WTC11 (cell line): ENCODE measurements at regions not wholly inside any gene's neighbourhood (a gene's known extent, or its start where the extent isn't known, plus 50 kb on each side); places are given as distances from the start of the nearest gene placed in this dataset.

Experiments
- ATAC-seq: fragments of 200-7000 bp; cut with Tn5 transposase; 2 replicates; pipeline ENCODE4 v1.10.0; 2021; ENCODE audit warnings: mild to moderate bottlenecking, moderate library complexity
- CTCF ChIA-PET: fragments of 300-600 bp; sonication (Branson Sonifier 250); formaldehyde crosslinking; loops from one replicate; lab custom pipeline; 2021; ENCODE audit warnings: antibody characterized with exemption; lab: Charles Lee
- POLR2A ChIA-PET: fragments of 350-600 bp; sonication (Branson Sonifier 250); formaldehyde crosslinking; loops from one replicate; lab custom pipeline; 2021; ENCODE audit warnings: antibody characterized with exemption; lab: Charles Lee
- DNase-seq: peaks from one replicate; pipeline ENCODE4 v3.0.0; 2021; ENCODE audit warnings: low spot score
- H3K27ac Mint-ChIP-seq: 2 replicates; pipeline ENCODE4 v1.8.0; 2021; ENCODE audit warnings: mixed read lengths
- H3K27me3 Mint-ChIP-seq: 2 replicates; pipeline ENCODE4 v1.8.0; 2021; ENCODE audit warnings: low read depth, mild to moderate bottlenecking, moderate library complexity, mixed read lengths
- H3K36me3 Mint-ChIP-seq: 2 replicates; pipeline ENCODE4 v1.8.0; 2021; ENCODE audit warnings: mixed read lengths
- H3K4me1 Mint-ChIP-seq: 2 replicates; pipeline ENCODE4 v1.8.0; 2022; ENCODE audit warnings: mixed read lengths
- H3K4me3 Mint-ChIP-seq: 2 replicates; pipeline ENCODE4 v1.8.0; 2021; ENCODE audit warnings: mild to moderate bottlenecking, moderate library complexity, mixed read lengths
- H3K9me3 Mint-ChIP-seq: 2 replicates; pipeline ENCODE4 v1.8.0; 2021; ENCODE audit warnings: mixed read lengths
- AFF4 ChIP-seq: sonication (generic); formaldehyde crosslinking; IDR thresholded peaks from 2 replicates; pipeline ENCODE4 v1.8.1; 2023; ENCODE audit warnings: mild to moderate bottlenecking, missing genetic modification reagents, borderline replicate concordance
- AR ChIP-seq: fragments of 250-450 bp; sonication (Bioruptor Pico); IDR thresholded peaks from 2 replicates; pipeline ENCODE4 v1.9.0; 2021; ENCODE audit warnings: mild to moderate bottlenecking
- ATF1 ChIP-seq: sonication (generic); formaldehyde crosslinking; IDR thresholded peaks from 2 replicates; pipeline ENCODE4 v1.8.1; 2023; ENCODE audit warnings: mild to moderate bottlenecking, moderate library complexity, missing genetic modification reagents
- ATF6 ChIP-seq: sonication (generic); formaldehyde crosslinking; IDR thresholded peaks from 2 replicates; pipeline ENCODE4 v1.8.1; 2023; ENCODE audit warnings: mild to moderate bottlenecking, missing genetic modification reagents
- CBFB ChIP-seq: sonication (generic); formaldehyde crosslinking; IDR thresholded peaks from 2 replicates; pipeline ENCODE4 v1.8.1; 2022; ENCODE audit warnings: mild to moderate bottlenecking, low read depth, missing genetic modification reagents
- CTCF ChIP-seq: fragments of 200-600 bp; IDR thresholded peaks from 2 replicates; pipeline ENCODE4 v1.8.0; 2022; ENCODE audit warnings: antibody characterized with exemption
- E2F5 ChIP-seq: sonication (generic); formaldehyde crosslinking; IDR thresholded peaks from 2 replicates; pipeline ENCODE4 v1.8.1; 2022; ENCODE audit warnings: mild to moderate bottlenecking, moderate library complexity, missing genetic modification reagents
- FOXJ3 ChIP-seq: sonication (generic); formaldehyde crosslinking; IDR thresholded peaks from 2 replicates; pipeline ENCODE4 v1.9.0; 2021; ENCODE audit warnings: missing genetic modification reagents, mild to moderate bottlenecking, borderline replicate concordance
- FOXP4 ChIP-seq: sonication (generic); formaldehyde crosslinking; IDR thresholded peaks from 2 replicates; pipeline ENCODE4 v1.8.0; 2022; ENCODE audit warnings: mild to moderate bottlenecking, missing genetic modification reagents
- IRF2 ChIP-seq: sonication (generic); formaldehyde crosslinking; IDR thresholded peaks from 2 replicates; pipeline ENCODE4 v1.8.0; 2022; ENCODE audit warnings: low read depth, missing genetic modification reagents, borderline replicate concordance
- NFATC4 ChIP-seq: fragments of 250-450 bp; sonication (Bioruptor Pico); IDR thresholded peaks from 2 replicates; pipeline ENCODE4 v1.9.0; 2021; ENCODE audit warnings: mild to moderate bottlenecking
- NFE2L1 ChIP-seq: sonication (generic); formaldehyde crosslinking; IDR thresholded peaks from 2 replicates; pipeline ENCODE4 v1.8.1; 2023; ENCODE audit warnings: missing genetic modification reagents
- NFYB ChIP-seq: sonication (generic); formaldehyde crosslinking; conservative IDR thresholded peaks from 2 replicates; pipeline ENCODE4 v1.8.0; 2022; ENCODE audit warnings: low read depth, missing genetic modification reagents
- PRRX2 ChIP-seq: fragments of 250-450 bp; sonication (Bioruptor Pico); IDR thresholded peaks from 2 replicates; pipeline ENCODE4 v1.8.0; 2021; ENCODE audit warnings: mild to moderate bottlenecking
- SMAD3 ChIP-seq: sonication (generic); formaldehyde crosslinking; IDR thresholded peaks from 2 replicates; pipeline ENCODE4 v1.8.0; 2022; ENCODE audit warnings: missing genetic modification reagents, mild to moderate bottlenecking, borderline replicate concordance
- SOX15 ChIP-seq: fragments of 250-450 bp; sonication (Bioruptor Pico); IDR thresholded peaks from 2 replicates; pipeline ENCODE4 v1.9.0; 2021; ENCODE audit warnings: mild to moderate bottlenecking
- USF1 ChIP-seq: sonication (generic); formaldehyde crosslinking; IDR thresholded peaks from 2 replicates; pipeline ENCODE4 v1.8.0; 2022; ENCODE audit warnings: mild to moderate bottlenecking, missing genetic modification reagents
- ZNF232 ChIP-seq: sonication (generic); formaldehyde crosslinking; IDR thresholded peaks from 2 replicates; pipeline ENCODE4 v1.8.0; 2022; ENCODE audit warnings: mild to moderate bottlenecking, missing genetic modification reagents
- ZNF263 ChIP-seq: sonication (generic); formaldehyde crosslinking; IDR thresholded peaks from 2 replicates; pipeline ENCODE4 v1.8.1; 2022; ENCODE audit warnings: low read depth, mild to moderate bottlenecking, moderate library complexity, missing genetic modification reagents
- ZNF396 ChIP-seq: fragments of 250-450 bp; sonication (Bioruptor Pico); IDR thresholded peaks from 2 replicates; pipeline ENCODE4 v1.8.0; 2021; ENCODE audit warnings: mild to moderate bottlenecking, moderate library complexity, borderline replicate concordance
- ZNF671 ChIP-seq: fragments of 250-450 bp; sonication (Bioruptor Pico); IDR thresholded peaks from 2 replicates; pipeline ENCODE4 v1.8.0; 2021; ENCODE audit warnings: mild to moderate bottlenecking

GRCh38 chr12:103247531-103247930 lies 248.2 kb downstream of the C12orf42 start (continued):
- TF ChIP-seq ZNF396 (CRISPR knock-in tag) (no peak), PRRX2 (CRISPR knock-in tag) (no peak), CTCF (no peak), SOX15 (CRISPR knock-in tag) (no peak), NFATC4 (no peak)

- ChIA-PET CTCF (no interaction called here), POLR2A (no interaction called here)
- Mint-ChIP-seq H3K4me1 (0 out of 2 replicates have a peak, but pooled peaks cover 3% of the 10 kb centered on the region), H3K27ac (no peak overlapping the region), H3K27me3 (no peaks in the 10 kb centered on the region), H3K9me3 (peaks cover 11% of the 10 kb centered on the region), H3K4me3 (no peak overlapping the region), H3K36me3 (0 out of 2 replicates have a peak, but pooled peaks cover 3% of the 10 kb centered on the region)
- no peak for DNase-seq
- no peak for ATAC-seq
- TF ChIP-seq ZNF263 (CRISPR knock-in tag) (no peak), CTCF (no peak), FOXP4 (no peak), ZNF671 (CRISPR knock-in tag) (no peak), ZNF232 (CRISPR knock-in tag) (no peak), IRF2 (CRISPR knock-in tag) (no peak), CBFB (CRISPR knock-in tag) (no peak), E2F5 (no peak), FOXJ3 (CRISPR knock-in tag) (no peak), PRRX2 (CRISPR knock-in tag) (no peak), AFF4 (no peak), USF1 (no peak), AR (CRISPR knock-in tag) (no peak), ATF1 (CRISPR knock-in tag) (no peak), ATF6 (no peak), NFE2L1 (no peak), SMAD3 (no peak), NFYB (CRISPR knock-in tag) (no peak)
Measured at GRCh38 chr12:103249607-103250006, 246.2 kb downstream of the C12orf42 start.
